ENCODE measurements at regions not wholly inside any gene's neighbourhood (a gene's known extent, or its start where the extent isn't known, plus 50 kb on each side); places are given as distances from the start of the nearest gene placed in this dataset.

DNA sequence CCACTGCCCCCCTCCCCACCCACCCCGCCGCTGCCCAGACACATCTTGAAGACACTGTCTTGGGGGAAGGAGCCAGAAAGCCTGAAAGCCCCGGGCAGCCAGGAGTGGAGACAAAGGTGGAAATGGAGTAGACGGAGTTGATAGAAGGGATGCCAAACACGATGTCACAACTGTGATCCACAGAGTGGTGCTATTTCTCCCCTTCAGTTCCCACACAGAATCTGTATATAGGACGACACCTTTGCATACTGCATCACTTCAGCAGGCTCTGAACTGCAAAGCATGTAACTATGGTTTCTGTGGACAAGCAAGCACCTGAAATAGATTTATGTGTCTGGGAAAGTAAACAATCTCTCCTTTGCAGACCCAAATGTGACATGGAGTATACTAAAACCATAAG lies 56.4 kb upstream of the F13A1 start:
- no peak for DNase-seq (ENCODE audit: insufficient read length)
- TF ChIP-seq POLR2AphosphoS5 (IDR thresholded peaks at IDR 0.05; ENCODE audit: low read depth, low read length), result no peak
- TF ChIP-seq TAF1 (IDR thresholded peaks at IDR 0.05; ENCODE audit: borderline replicate concordance, low read depth, low read length), result no peak
- TF ChIP-seq POLR2A (IDR thresholded peaks at IDR 0.05; ENCODE audit: low read depth, low read length), result no peak
- FAIRE-seq, result no peak

GRCh38 chr6:6377621-6378020 lies 57.2 kb upstream of the F13A1 start:
- no peak for DNase-seq (ENCODE audit: insufficient read length)
- TF ChIP-seq TAF1 (IDR thresholded peaks at IDR 0.05; ENCODE audit: borderline replicate concordance, low read depth, low read length), result no peak
- no peak for TF ChIP-seq POLR2A (IDR thresholded peaks at IDR 0.05; ENCODE audit: low read depth, low read length)
- TF ChIP-seq POLR2AphosphoS5 (IDR thresholded peaks at IDR 0.05; ENCODE audit: low read depth, low read length), result no peak

GRCh38 chr6:6379573-6379972 lies 59.1 kb upstream of the F13A1 start:
- TF ChIP-seq TAF1 (IDR thresholded peaks at IDR 0.05; ENCODE audit: borderline replicate concordance, low read depth, low read length), result no peak
- no peak for TF ChIP-seq POLR2AphosphoS5 (IDR thresholded peaks at IDR 0.05; ENCODE audit: low read depth, low read length)
- DNase-seq (ENCODE audit: insufficient read length) (no peak), FAIRE-seq (no peak)

More at GRCh38 chr6:6377621-6378020, 57.2 kb upstream of the F13A1 start:
- FAIRE-seq, result no peak

- peak; percentile 5 for FAIRE-seq
These were observed 64.1 kb upstream of the F13A1 start for GRCh38 chr6:6384520-6384919.

DNA sequence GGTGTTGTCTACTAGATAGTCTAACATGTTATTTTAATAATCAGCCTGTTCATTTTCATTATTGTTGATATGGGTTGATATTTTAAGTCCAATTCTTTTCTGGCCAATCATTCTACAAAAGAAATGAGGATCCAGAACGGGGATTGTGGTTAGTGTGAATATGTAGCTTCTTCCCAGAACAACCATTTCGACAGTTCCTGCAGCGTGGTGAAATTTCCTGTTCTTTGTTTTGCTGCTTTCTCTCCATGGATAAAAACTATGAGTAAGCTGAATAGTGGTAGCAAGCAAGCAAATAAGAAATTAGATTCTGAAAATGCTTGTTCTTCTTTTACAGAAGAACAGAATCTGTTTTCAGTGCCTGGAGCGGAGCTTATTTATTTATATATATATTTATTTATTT lies 65.5 kb upstream of the F13A1 start:
- TF ChIP-seq POLR2AphosphoS5 (IDR thresholded peaks at IDR 0.05; ENCODE audit: low read depth, low read length) (no peak), POLR2A (IDR thresholded peaks at IDR 0.05; ENCODE audit: low read depth, low read length) (no peak), TAF1 (IDR thresholded peaks at IDR 0.05; ENCODE audit: borderline replicate concordance, low read depth, low read length) (no peak)
- FAIRE-seq, result no peak
- no peak for DNase-seq (ENCODE audit: insufficient read length)

More at GRCh38 chr6:6384520-6384919, 64.1 kb upstream of the F13A1 start:
- TF ChIP-seq POLR2AphosphoS5 (IDR thresholded peaks at IDR 0.05; ENCODE audit: low read depth, low read length) (no peak), TAF1 (IDR thresholded peaks at IDR 0.05; ENCODE audit: borderline replicate concordance, low read depth, low read length) (no peak), POLR2A (IDR thresholded peaks at IDR 0.05; ENCODE audit: low read depth, low read length) (no peak)
- no peak for DNase-seq (ENCODE audit: insufficient read length)

DNA sequence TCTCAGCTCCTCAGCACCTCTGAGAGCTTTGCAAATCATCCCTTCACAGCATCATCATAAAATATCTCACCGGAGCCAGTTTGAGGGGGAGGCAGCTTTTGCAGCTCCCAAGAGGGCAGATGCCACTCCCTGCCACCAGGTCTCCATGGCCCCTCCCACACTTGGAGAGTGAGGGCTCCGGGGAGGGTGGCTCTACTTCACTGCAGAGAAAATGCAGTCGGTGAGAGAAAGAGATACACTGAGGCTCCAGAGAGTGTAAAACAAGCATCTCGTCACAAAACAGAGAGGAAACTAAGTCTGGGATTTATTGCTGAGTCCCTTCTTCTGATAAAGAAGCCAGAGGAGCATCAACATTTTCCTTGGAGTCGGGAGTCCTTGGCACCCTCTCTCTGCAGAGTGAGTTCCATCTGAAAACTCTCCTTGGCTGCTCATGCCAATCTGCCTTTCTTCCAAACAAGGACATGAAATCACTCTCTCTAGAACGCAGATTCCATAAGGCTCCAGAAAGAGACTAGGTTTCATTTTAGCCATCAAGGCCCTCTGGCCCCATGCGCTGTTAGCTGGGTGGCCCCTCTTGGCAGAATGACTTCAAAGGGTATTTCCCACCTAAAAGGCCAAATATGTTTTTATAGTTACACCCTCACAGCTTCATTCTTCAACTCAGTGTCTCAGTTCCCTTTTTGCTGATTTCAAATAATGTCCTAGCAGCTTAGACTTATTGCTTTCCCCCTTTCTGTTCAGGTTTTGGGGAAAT lies 70.6 kb upstream of the F13A1 start:
- peak; percentile 84 for FAIRE-seq
- DNase-seq (ENCODE audit: insufficient read length), result no peak
- TF ChIP-seq TAF1 (IDR thresholded peaks at IDR 0.05; ENCODE audit: borderline replicate concordance, low read depth, low read length) (no peak), POLR2AphosphoS5 (IDR thresholded peaks at IDR 0.05; ENCODE audit: low read depth, low read length) (no peak), POLR2A (IDR thresholded peaks at IDR 0.05; ENCODE audit: low read depth, low read length) (0 out of 2 replicates have a peak, but pooled peaks have one; percentile 24)

DNA sequence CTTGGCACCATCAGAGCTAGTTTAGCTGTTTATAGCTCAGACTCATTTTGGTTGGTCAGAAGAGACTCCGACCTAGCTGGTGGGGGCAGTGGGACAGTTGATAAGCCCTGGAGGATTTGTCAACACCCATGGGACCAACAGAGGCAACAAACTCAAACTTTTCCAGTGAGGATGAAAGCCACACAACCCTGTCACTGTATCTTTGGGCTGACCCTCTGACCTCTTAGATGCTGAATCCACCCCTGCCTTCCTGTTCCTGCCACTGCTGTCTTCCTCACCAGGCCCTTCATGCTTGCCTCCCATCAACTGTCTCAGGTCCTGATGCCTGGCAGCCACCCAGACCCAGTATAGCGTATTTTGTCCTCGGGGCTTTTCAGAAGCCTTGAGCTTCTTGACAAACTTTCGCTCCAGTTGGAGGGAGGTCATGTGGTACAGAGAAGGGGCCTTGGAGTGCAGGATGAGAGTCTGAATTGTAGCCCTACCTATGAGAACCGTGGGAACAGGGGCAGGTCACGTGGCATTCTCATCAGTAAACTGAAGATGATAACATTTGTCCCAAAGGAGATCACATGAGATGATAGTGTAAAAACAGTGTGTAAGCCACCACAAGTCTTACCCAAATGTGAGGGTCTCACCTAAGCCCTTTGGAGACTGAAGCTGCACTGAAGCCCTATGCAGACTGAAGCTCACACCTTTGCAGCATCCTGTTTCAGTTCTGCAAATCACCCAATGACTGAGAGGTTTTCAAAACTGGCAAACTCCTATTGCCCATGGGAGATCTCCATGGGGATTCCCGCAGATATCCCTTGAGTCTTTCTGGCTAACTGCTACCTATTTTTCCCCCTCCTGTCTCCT lies 72.0 kb upstream of the F13A1 start:
- DNase-seq (ENCODE audit: insufficient read length), result peak; percentile 24
- TF ChIP-seq TAF1 (IDR thresholded peaks at IDR 0.05; ENCODE audit: borderline replicate concordance, low read depth, low read length), result peak; percentile 37; the same call in 1 of the 2 replicates
- no peak for TF ChIP-seq POLR2AphosphoS5 (IDR thresholded peaks at IDR 0.05; ENCODE audit: low read depth, low read length)
- TF ChIP-seq POLR2A (IDR thresholded peaks at IDR 0.05; ENCODE audit: low read depth, low read length), result no peak
- peak; percentile 90 for FAIRE-seq

GRCh38 chr6:6393069-6393529 lies 72.6 kb upstream of the F13A1 start:
- FAIRE-seq (no peak), DNase-seq (ENCODE audit: insufficient read length) (no peak)
- TF ChIP-seq POLR2A (IDR thresholded peaks at IDR 0.05; ENCODE audit: low read depth, low read length) (no peak), POLR2AphosphoS5 (IDR thresholded peaks at IDR 0.05; ENCODE audit: low read depth, low read length) (no peak), TAF1 (IDR thresholded peaks at IDR 0.05; ENCODE audit: borderline replicate concordance, low read depth, low read length) (no peak)

- FAIRE-seq, result peak; percentile 48
- no peak for DNase-seq (ENCODE audit: insufficient read length)
- TF ChIP-seq POLR2A (IDR thresholded peaks at IDR 0.05; ENCODE audit: low read depth, low read length) (no peak), TAF1 (IDR thresholded peaks at IDR 0.05; ENCODE audit: borderline replicate concordance, low read depth, low read length) (no peak), POLR2AphosphoS5 (IDR thresholded peaks at IDR 0.05; ENCODE audit: low read depth, low read length) (no peak)
These were observed 75.2 kb upstream of the F13A1 start for GRCh38 chr6:6395581-6396197.

- FAIRE-seq, result no peak
- TF ChIP-seq POLR2A (IDR thresholded peaks at IDR 0.05; ENCODE audit: low read depth, low read length), result no peak
- TF ChIP-seq POLR2AphosphoS5 (IDR thresholded peaks at IDR 0.05; ENCODE audit: low read depth, low read length), result no peak
- no peak for TF ChIP-seq TAF1 (IDR thresholded peaks at IDR 0.05; ENCODE audit: borderline replicate concordance, low read depth, low read length)
These were observed 77.4 kb upstream of the F13A1 start for GRCh38 chr6:6397842-6398241.

GRCh38 chr6:6399568-6399967 lies 79.1 kb upstream of the F13A1 start:
- TF ChIP-seq POLR2AphosphoS5 (IDR thresholded peaks at IDR 0.05; ENCODE audit: low read depth, low read length), result no peak
- no peak for TF ChIP-seq POLR2A (IDR thresholded peaks at IDR 0.05; ENCODE audit: low read depth, low read length)
- no peak for TF ChIP-seq TAF1 (IDR thresholded peaks at IDR 0.05; ENCODE audit: borderline replicate concordance, low read depth, low read length)
- no peak for DNase-seq (ENCODE audit: insufficient read length)
- FAIRE-seq, result no peak

More at GRCh38 chr6:6397842-6398241, 77.4 kb upstream of the F13A1 start:
- no peak for DNase-seq (ENCODE audit: insufficient read length)
